Stimulated activated CD8-positive, alpha-beta memory T cell treated with anti-CD3 and anti-CD28 coated beads, Interleukin-4, amount 100 ng/mL, for 24 hours (primary cell): ENCODE measurements at regions not wholly inside any gene's neighbourhood (a gene's known extent, or its start where the extent isn't known, plus 50 kb on each side); places are given as distances from the start of the nearest gene placed in this dataset.
"Not testable (repeated sequence)": the region's sequence is repeated elsewhere in the genome, so short reads cannot be mapped to it uniquely, and the experiment has no call there.

Experiments
- DNase-seq: peaks from one replicate; pipeline ENCODE4 v3.0.0-alpha.2; 2020; ENCODE audit warnings: low read depth

DNA sequence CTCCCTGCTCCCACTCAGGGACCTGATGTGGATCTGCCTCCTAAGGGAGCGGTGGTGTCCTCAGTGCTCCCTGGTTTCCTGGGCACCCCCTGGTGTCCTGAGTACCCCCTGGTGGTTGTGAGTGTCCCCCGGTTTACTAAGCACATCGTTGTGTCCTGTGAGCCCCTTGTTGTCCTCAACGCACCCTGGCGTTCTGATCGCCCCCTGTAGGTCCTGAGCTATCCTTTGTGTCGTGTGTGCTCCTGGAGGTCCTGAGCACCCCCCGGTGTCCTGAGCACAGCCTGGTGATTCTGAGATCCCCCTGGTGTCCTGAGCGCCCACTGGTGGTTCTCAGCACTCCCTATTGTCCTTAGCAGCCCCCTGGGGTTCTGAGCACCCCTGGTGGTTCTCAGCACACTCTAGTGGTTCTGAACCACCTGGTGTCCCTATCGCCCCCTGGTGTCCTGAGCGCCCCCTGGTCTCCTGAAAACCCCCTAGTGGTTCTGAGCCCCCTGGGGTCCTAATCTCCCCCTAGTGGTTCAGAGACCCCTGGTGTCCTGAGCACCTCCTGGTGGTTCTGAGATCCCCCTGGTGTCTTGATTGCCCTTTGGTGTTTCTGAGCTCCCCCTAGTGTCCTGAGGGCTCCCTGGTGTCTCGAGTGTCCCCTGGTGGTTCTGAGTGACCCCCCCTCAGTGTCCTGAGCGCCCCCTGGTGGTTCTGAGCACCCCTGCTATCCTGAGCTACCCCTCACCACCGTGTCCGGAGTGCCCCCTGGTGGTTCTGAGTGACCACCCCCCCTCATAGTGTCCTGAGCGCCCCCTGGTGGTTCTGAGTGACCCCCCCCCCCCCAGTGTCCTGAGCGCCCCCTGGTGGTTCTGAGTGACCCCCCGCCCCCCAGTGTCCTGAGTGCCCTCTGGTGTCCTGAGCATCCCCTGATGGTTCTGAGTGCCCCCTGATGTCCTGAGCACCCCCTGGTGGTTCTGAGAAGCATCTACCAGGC, 615.1 kb downstream of the TMEM121 start:
- no peak for DNase-seq

DNA sequence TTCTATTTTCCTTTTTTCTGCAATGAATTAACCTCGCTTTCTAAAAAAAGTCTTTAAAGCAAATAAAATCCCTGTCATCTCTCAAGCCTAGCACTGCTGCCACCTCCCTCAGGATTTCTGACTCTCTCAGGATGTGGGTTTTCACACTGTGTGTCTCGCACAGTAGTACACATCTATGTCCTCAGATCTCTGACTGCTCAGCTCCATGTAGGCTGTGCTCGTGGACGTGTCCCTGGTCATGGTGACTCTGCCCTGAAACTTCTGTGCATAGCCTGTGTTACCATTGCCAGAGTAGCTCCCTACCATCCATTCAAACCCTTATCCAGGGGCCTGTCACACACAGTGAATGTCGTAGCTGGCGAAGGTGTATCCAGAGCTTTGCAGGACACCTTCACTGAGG, 619.3 kb downstream of the TMEM121 start:
- DNase-seq: not testable (repeated sequence)

DNA sequence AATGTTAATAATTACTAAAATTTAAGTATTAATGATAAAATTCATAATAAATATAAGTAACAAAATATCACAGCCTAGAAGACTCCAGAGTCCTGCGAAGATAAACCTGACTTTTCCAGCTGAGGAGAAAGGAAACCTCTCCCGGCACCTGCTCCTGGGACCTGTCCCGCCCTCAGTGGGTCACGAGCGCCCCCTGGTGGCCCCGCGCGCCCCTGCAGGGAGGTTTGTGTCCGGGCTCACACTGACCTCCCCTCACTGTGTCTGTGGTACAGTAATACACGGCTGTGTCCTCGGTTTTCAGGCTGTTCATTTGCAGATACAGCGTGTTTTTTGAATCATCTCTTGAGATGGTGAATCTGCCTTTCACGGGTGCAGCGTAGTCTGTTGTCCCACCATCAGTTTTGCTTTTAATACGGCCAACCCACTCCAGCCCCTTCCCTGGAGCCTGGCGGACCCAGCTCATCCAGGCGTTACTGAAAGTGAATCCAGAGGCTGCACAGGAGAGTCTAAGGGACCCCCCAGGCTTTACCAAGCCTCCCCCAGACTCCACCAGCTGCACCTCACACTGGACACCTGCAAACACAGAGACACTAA, 627.1 kb downstream of the TMEM121 start:
- DNase-seq: peak; percentile 83

DNA sequence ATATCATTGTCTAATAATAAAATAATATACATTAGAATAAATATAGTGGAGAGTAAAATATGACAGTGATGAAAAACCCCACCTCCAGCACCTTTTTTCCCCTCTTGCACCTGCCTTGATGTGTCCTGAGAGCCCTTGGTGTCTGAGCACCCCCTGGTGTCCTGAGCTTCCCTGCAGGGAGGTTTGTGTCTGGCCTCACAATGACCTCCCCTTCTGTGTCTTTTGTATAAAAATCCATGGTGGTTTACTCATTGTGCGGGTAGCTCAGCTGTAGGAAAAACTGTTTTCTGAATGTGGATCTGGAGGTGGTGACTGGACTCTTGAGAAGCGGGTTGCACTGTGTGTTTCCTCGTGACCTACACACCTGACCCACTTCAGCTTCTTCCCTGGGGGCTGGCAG, 636.9 kb downstream of the TMEM121 start:
- DNase-seq: no peak

DNA sequence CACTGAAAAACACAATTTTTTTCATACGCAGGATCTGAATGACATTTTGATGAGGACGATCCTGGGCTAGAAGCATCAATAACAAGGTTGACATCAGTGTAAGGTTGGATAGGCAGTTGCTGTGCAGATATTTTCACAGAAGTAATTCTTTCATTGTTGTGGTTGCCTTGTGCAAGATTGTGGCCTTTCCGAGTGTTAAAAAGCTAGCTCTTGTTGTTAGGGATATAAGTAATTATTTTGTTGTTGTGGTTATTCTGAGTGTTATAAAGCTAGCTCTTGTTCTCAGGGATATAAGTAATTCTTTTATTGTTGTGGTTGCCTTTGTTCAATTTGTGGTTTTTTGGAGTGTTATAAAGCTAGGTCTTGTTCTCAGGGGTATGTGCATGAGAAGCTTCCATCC, 637.4 kb downstream of the TMEM121 start:
- DNase-seq: not testable (repeated sequence)

DNA sequence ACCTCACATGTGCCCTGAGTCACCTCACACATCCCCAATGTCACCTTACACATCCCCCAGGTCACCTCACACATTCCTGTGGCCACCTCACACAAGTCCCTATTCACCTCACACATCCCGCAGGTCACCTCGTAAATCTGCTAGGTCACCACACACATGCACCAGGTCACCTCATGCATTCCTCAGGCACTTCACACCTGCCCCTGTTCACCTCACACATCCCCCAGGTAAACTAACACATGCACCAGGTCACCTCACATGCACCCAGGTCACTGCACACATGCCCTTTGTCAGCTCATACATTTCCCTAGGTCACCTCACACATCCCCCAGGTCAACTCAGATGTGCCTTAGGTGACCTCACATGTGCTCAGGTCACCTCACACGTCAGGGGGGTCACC, 639.8 kb downstream of the TMEM121 start:
- no peak for DNase-seq

DNA sequence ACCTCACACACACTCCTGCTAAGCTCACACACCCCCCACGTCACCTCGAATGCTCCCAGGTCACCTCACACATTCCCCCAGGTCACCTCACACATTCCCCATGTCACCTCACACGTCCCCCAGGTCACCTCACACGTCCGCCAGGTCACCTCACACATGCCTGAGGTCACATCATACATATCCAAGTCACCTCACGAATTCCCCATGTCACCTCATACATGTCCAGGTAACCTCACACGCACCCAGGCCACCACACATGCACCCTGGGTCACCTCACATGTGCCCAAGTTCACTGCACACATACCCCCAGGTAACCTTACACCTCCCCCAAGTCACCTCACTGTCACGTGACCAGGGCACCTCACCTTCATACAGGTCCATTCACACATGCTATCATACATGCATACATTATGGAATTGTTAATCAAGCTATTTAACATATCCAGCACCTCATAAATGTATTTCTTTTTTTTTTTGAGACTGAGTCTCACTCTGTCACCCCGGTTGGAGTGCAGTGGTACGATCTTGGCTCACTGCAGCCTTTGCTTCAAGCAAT, 640.3 kb downstream of the TMEM121 start:
- no peak for DNase-seq

DNA sequence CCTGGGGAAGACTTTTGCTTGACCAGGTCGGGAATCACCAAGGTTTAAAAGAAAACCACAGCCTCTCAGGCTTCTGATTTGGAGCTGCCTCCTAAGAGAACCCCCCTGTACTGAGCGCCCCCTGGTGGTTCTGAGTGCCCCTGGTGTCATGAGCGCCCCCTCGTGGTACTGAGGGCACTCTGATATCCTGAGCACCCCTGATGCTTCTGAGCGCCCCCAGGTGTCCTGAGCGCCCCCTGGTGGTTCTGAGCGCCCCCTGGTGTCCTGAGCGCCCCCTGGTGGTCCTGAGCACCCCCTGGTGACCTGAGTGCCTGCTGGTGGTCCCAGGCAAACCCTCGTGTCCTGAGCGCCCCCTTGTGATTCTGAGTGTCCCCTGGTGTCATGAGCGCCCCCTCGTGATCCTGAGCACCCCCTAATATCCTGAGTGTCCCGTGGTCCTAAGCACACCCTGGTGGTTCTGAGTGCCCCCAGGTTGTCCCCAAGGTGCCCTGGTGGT, 643.8 kb downstream of the TMEM121 start:
- DNase-seq: peak; percentile 53

DNA sequence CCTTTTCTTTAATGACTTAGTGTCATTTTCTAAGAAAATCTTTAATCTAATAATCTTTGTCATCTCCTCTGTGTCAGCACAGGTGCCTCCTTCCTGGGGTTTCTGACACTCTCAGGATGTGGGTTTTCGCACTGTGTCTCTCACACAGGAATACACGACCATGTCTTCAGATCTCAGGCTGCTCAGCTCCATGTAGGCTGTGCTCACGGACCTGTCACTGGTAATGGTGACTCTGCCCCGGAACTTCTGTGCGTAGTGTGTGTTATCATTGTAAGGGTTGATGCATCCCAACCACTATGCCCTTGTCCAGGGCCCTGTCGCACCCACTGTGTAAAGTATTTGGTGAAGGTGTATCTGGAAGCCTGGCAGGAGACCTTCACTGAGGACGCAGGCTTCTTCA, 647.8 kb downstream of the TMEM121 start:
- no peak for DNase-seq

DNA sequence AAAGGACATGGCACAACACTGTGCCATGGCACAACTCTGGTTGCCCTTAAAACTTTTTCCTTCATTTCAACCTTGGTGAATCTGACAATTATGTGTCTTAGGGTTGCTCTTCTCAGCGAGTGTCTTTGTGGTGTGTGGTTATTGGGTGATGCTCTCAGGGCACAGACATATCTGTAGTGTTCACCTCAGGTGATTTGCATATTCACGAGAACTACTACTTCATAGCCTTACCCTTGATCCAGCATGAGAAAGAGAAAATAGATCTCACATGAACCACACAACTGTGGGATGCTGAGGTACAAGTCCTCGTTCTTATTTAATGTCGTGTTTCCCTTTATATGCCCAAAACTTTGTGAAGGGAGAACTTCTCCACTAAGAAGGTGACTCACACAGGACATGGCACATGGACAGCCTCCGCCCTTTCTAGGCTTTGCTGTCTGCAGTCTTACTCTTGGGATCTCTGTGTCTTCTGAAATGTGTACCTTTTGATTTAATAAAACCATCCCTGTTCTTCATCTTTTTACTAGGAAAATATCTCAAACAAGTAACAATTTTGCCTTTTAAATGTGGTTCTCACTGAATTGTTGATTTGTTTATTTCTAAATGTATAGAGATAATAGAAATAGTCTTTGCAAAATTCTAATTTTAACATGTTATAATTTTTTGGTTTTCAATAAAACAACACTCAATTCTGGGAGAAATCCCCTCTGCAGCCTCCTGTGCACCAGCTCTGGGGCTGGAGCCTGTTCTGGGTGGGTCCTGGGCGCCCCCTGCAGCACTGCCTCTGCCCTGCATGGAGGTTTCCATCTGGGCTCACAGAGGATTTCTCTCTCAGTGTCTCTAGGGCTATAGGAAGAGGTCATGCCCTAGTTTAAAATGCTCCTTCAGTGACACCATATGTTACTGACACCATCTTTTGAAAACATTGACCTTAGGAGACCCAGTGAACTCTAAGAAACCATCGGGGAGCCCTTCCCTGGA, 651.2 kb downstream of the TMEM121 start:
- DNase-seq: not testable (repeated sequence)

DNA sequence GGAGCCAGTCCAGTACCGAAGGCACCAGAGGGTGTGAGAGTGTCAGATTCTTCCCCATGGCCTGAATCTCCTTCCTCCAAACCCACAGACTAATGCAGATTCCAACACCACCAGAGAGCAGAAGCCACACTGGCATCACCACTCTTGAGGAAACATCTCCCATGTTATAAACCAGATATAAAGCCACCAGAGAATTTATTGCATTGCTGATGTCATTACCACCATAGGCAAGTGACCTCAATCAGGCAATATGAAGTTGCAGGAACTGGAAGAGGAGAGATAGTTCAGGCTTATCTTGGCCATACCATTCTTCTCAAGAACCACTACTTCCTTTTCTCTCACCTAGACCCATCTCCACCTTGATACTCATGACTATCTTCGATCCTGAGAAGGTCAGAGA, 653.4 kb downstream of the TMEM121 start:
- no peak for DNase-seq

DNA sequence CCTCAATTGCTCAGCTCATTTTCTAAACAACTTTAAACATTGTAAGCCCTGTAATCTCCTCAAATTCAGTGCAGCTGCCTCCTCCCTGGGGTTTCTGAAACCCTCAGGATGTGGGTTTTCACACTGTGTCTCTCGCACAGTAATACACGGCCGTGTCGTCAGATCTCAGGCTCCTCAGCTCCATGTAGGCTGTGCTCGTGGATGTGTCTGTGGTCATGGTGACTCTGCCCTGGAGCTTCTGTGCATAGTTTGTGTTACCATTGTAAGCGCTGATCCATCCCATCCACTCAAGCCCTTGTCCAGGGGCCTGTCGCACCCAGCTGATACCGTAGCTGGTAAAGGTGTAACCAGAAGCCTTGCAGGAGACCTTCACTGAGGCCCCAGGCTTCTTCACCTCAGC, 658.4 kb downstream of the TMEM121 start:
- peak; percentile 47 for DNase-seq

DNA sequence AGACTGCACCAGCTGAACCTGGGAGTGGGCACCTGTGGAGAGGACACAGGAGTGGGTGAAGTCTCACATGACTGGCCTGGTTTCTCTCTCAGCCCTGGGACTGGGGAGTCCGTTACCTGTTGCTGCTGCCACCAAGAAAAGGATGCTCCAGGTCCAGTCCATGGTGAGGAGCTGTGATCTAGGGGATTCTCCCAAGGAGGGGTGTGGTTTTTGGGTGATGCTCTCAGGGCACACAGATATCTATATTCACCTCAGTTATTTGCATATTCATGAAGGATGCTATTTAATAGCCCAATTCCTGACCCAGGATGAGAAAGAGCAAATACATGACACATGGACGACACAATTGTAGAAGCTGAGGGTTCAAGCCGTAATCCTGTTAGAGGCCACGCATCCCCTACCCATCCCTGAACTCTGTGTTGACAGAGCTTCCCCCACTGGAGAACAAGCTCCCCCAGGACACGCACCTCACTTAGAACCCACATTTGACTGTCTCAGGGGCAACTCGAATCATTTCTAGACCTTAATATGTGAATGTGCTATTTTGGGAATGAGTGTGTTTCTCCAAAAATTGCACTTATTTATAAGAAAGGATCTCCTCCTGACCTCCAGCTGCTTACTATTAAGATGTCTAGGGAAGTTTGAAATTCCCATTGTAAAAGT, 658.9 kb downstream of the TMEM121 start:
- not testable (repeated sequence) for DNase-seq

DNA sequence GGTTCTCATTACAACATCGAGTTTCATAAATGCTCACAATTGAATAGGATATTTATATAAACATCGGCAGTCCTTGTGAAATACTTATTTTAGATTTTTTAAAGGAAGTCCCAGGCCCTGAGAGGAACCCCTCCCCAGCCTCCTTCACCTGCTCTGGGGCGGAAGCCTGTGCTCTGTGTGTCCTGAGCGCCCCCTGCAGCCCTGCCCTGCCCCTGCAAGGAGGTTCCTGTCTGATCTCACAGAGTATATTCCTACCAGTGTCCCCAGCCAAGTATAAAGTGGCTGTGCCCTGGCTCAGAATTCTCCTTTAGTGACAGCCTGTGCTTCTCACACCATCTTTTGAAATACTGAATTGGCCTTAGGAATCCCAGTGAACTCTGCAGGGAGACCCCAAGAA, 659.5 kb downstream of the TMEM121 start:
- DNase-seq: peak; percentile 46

DNA sequence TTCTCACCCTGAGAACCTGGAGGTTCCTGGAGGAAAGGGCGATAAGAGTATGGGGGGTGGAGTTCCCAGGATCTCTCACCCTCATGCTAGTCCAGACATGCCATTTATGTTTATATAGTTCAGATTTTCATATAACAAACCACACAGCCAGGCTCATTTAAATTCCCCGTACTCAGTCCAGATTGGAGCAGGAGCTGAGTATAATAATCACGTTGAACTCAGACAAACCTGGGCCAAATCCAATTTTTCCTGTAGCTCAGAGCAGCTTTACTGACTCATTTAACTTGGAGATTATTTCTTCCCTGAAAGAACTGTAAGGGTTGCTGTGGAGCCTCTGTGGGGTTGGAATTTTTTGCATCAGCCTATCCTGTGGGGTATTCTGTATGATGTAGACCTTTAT, 660.8 kb downstream of the TMEM121 start:
- DNase-seq: no peak

DNA sequence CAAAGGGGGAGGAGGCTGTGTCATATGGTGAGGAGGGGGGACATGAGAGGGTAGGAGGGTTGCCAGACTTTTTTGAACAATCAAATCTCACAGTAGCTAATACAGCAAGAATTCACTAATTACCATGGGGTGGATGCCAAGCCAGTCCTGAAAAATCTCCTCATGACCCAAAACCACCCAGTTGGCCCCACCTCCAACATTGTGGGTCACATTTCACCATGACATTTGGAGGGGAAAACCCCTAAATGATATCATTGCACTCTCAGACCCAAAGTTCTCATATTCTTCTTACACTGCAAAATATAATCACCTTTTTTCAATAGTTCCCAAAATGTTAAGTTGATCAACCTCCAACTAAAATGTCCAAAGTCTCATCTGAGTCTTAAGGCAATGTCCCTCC, 666.3 kb downstream of the TMEM121 start:
- DNase-seq: not testable (repeated sequence)

DNA sequence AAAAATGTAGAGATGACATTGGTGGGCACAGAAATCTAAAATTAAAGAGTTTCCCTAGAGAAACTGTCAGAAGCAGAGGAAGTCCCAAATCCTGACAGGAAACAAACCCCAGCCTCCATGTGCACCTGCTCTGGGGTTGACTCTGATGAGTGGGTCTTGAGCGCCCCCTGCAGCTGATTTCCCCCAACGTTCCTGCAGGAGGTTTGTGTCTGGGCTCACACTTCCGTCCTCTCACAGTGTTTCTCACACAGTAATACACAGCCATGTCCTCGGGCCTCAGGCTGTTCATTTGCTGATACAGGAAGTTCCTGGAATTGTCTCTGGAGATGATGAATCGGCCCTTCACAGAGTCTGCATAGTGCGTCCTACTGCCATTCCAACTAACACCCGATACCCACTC, 670.1 kb downstream of the TMEM121 start:
- DNase-seq: peak; percentile 62

DNA sequence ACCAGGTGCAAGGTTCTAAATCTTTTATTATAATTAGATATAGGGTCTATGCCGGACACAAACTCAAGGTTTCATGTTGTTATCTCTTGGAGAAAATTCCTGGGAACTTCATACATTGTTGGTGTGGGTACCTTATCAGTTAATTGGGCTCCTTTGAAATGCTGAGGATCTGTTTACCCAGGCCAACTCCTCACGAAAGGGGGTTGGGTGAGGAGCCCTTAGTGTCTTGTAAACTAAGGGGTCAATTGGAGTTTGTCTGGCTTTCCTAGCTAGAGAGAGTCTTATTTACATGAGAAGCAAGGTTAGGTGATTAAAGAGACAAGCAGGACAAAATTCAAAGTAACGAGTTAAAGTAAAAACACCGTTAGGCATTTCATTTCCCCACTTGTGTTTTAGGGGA, 670.9 kb downstream of the TMEM121 start:
- DNase-seq: not testable (repeated sequence)

DNA sequence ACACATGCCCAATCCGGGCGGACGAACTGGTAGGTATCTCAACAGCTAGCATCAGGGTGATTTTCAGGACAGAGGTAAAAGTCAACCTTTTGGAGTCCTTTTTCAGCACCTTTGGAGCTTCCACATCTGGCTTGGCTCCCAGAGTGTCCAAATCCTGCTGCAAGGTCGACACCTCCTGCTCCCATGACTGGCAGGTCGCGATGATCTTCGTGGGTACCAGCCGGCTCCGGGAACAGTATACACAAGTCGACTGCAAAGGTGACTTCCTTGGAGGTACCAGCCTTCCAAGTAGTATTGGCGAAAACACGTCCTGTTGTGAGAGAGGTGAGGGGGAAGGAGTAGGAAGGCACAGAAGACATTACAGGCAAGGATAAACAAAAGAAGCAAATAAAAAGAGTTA, 672.7 kb downstream of the TMEM121 start:
- DNase-seq: no peak

DNA sequence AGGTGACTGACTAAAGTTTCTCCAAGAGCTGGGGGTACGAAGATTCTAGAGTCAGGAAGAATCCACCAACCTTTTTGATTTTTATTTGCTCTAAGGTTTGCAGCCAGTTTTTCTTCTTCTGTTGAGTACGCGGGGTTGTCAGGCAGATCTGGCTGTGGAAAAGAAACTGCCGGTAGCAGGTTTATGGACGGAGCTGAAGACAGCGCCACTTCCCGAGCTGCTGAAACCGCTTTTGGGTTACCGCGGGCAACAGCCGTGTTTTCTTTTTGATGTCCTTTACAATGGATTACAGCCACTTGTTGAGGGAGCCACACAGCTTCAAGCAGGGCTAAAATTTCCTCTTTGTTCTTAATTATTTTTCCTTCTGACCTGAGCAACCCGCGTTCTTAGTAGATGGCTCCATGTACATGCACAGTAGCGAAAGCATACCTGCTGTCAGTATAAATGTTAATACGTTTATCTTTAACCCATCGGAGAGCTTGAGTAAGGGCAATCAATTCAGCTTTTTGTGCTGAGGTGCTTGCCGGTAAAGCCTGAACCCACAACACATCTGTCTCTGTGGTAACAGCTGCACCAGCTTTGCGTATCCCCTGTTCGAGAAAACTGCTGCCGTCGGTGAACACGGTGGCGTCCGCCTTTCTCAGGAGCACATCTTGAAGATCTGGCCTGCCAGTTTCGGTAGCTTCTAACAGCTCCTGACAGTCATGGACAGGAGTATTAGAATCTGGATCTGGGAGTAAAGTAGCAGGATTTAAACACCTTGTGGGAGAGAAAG, 674.3 kb downstream of the TMEM121 start:
- DNase-seq: no peak
